HS-5 (cell line): ENCODE measurements at regions not wholly inside any gene's neighbourhood (a gene's known extent, or its start where the extent isn't known, plus 50 kb on each side); places are given as distances from the start of the nearest gene placed in this dataset.

ENCODE experiments used
- DNase-seq: peaks from one replicate; pipeline ENCODE4 v3.0.0-alpha.2; 2012; ENCODE audit warnings: low read depth

GRCh38 chr10:42951486-42952251 is 125.2 kb upstream of the RET start:
- no peak for DNase-seq

DNA sequence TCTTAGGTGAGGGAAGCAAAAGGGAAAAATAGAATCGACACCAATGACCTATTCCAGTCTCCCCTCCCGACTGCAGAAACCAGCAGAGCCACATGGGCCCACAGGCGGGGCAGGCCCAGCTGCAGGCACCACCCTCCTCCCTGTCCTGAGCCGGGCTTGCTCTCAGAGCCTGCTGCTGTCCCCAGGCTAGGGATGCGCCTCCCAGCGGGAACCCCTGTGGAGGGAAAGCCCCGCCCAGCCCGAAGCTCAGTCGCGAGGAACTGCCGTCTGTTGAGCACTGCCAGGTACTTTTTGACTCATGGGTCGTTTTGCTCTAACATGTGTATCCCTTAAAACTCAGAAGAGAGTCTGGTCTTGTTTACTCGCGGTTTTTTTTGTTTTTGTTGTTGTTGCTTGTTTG is 124.5 kb upstream of the RET start:
- no peak for DNase-seq

GRCh38 chr10:42952931-42953683 is 123.8 kb upstream of the RET start:
- DNase-seq: no peak

DNA sequence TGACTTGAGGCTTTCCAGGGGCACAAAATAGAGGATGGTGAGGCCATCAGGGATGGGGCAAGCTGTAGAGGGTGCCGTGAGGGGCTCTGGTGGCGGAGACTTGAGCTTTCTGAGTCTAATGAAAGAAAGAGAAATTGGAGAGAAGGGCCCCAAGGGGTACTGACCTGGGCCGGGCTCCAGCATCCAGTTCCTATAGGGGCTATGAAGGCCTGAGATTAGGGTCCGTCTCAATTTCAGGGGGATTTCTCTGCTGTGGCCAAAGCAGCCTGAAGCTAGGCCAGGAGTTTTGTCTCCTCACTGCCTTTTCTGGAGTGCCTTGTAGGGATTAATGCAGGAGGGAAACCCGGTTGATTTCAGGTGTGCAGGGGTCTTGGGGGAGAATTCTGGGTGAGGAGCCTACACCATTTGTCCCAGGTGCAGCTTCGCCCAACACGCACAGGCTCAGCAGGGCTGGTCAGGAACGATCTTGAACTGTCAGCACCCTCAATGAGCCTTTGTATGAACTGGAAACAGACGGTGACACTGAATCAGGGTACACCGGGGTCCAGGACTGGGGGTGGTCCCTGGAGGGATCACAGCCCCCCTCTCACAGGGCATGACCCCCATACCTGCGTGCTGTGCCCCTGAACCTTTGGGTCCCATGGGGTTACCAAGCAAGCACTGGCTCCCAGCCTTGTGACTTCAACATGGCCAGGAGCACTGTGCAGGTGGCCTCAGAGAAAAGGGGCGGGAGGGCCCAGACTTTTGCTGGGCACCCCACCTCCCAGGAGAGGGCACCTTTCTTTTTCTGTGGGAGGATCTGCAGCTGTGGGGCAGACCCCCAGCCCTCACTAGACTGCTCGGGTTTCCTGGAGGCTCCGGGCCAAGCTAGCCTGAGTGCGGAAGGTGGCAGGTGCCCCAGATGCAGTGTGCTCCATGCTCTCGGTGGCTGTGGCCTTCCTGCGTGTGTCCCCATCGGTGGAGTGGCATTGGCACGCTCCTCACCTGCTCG is 122.9 kb upstream of the RET start:
- DNase-seq: no peak

DNA sequence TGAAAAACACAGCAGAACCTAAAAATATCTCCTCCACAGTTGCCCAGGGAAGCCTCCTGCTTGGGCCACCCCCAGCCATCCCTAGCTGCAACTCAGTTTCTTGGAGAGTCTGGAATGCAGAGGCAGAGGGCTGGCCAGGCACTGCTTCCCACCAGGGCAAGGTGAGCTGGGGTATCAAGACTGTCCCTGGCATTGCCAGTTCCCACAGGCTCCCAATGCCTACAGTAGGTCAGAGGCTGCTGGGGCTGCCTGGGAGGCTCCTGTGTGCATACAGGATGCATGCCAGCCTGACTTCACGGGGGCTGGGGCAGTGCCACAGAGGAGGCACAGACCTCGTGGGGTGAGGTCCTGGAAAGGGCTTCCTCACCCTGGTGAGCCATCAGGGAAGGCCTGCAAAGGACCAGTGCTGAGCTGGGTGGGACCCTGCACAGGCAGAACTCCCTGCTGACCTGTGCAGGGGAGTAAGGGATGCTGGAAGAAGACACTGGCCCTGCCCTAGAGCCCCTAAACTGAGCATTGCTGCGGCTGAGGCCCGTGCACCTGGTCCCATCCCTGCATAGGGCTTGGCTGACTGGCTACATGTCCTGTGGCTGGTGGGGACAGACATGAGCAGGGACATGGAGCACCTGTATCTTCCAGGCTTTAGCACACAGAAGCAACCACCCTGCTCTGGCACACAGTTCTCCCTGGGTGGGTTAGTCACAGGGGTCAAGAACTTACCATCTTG is 121.9 kb upstream of the RET start:
- DNase-seq: no peak

GRCh38 chr10:42955493-42955889 is 121.4 kb upstream of the RET start:
- DNase-seq: no peak

DNA sequence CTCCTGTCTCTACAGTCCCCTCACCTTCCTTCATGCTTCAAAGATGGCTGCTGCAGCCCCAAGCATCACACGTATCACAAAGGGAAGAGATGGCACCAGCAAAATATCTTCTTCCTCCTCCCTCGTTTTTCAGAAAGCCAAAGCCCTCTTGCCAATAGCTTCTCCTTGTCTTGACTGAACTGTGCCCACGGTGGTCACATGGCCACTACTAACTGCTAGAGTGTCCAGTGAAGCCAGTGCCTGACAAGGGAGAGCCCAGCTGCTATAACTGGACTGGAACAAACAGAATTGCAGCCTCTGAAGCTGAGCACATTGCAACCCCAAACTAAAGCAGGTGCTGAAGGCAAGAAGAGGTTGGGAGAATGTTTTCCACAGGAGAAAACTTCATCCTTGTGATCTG is 120.8 kb upstream of the RET start:
- DNase-seq: no peak

DNA sequence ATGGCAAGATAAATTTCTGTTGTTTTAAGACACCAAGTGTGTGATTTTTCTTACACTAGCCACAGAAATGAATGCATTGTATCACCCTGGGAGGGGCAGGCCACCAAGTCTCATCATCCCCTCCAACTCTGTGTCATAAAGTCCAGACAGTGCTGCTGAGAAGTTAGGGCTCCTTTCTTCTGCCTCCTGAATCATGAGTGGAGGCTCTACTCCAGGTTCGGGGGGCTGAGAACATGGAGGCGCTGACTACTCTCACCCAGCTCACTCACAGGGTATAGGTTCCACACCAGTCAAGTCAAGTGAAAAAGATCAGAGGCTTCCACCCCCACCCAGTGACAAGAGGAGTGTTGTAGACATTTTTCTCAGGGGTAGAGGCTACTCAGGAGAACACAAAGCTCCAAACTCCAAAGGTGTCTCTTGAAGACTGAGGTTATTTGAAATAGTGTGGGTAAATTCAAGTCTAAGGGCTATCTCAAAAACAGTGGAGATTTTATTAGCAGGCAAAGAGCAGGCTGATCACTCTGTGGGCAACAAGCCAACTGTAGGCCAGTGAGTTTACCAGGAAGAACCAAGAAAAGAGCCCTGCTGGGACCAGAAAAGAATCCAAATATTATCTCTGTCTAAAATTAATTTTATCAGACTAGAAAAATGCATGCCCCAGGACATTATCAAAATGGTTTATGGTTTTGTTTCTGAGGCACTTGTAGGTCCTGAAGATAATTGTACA is 118.6 kb upstream of the RET start:
- DNase-seq: no peak

DNA sequence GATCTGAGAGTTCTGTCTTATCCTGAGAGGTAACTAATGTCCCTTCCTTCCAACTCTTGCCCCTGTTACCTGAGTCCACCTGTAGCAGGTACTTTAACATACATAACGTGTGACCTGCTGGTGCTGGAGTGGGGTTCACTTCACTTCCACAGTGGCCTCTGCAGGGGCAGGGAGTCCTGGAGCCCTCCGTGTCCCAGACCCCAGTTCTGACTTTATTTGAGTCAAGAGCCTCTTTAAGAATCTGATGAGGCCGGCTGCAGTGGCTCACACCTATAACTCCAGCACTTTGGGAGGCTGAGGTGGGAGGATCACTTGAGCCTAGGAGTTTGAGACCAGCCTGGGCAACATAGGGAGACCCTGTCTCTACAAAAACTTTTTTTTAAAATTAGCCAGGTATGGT is 117.0 kb upstream of the RET start:
- no peak for DNase-seq

DNA sequence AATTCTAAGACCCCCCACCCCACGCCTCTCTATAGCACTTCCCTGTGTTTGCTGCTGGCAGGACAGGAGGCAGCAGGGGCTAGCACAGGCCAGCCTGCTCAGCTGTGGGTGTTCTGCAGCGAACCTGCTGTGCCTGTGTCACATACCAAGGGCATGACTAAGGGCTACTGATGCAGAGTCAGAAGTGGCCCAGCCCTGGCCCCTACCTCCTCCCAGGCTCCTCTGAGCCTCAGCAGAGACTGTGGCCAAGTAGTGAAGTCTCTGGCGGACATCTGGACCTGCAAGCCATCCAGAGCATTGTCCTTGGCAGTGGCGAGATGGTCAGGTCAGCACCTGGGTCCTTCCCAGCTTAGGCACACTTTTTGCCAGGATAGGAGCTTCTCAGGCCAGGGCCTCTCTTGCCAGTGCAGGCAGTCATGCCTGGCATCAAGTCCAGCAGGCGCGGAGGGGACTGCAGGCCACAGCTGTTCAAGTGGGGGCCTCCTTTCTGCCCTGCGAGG is 116.3 kb upstream of the RET start:
- peak; percentile 11 for DNase-seq

- DNase-seq: no peak
These were observed 115.7 kb upstream of the RET start for GRCh38 chr10:42960991-42961795.

DNA sequence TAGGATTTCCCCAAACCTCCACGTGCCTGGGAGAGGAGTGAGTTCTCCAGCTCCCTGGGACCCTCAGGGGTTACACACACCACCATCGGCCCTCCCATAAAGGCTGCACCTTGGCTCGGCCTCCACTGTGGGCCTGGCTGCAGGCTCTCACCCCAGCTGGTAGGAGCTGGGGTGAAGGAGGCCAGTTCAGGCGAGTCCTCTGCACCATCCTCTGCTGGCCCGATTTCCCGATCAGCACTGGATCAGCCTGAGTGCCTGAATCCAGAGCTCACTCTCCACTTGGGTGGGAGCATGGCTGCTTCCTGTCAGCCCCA is 115.1 kb upstream of the RET start:
- no peak for DNase-seq

DNA sequence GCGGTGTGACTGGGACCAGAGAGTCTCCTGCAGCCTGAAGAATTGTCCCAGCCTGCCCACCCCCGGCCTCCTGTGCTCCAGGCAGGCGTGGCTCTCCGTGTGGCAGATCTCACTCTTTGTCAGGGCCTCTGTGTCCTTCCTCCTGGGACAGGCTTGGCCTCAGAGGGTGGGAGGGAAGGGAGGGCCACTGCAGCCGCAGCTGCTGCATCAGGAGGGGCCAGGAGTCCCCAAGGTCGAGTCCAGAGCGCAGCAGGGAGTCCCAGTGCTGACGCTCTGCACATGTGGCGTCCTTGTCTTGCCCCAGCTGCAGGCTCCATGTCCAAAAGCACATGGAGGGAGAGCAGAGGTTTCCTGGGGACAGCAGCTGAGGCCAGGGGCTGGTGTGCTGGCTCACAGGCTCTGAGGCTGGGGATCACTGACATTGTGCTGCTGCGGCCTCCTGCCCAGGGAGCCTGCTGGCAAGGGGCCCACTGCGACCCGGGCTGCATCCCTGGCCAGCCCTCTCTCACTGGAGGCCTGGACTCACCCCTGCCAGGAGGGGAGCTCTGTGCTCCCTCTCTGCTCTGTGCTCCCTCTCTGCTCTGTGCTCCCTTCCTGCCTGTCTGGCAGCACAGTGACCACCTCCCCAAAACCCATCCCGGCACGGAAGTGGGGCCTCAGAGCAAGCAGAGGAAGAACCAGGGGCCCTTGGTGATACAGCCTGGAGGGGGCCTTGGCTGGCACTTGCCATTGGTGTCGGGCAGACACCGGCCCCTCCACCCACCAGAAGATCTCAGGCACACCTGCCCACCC is 114.6 kb upstream of the RET start:
- DNase-seq: no peak

DNA sequence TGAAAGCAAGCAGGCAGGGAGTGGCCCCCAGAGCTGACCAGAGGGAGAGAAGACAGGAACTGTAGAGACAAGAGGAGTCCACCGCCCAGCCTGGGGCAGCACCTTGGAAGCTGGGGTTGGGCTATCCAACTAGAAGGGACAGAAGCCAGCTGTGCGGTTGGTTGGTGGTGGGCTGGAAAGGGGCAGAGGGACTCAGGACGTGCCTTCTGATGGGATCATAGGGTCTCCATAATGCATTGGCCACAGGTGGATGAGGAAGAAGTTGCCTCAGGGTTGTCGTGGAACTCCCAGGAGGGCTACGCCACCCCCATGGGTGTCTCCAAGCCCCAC is 114.0 kb upstream of the RET start:
- DNase-seq: no peak

DNA sequence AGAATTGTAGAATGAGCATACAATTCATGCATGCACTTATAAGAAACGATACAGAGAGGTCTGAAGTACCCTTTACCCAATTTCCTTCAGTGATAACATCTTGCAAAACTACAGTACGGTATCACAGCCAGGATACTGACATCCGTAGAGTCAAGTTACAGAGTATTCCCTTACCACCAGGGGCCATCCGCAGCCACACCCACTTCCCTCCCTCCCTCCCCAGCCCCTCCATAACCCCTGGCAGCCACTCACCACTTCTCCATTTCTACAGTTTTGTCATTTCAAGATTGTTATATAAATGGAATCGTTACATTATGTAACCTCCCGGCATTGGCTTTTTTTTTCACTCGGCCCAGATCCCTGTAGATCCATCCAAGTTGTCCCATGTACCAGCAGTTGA is 113.6 kb upstream of the RET start:
- DNase-seq: no peak

- no peak for DNase-seq
These were observed 107.7 kb upstream of the RET start for GRCh38 chr10:42969147-42969546.

GRCh38 chr10:42969909-42970308 is 107.0 kb upstream of the RET start:
- no peak for DNase-seq

DNA sequence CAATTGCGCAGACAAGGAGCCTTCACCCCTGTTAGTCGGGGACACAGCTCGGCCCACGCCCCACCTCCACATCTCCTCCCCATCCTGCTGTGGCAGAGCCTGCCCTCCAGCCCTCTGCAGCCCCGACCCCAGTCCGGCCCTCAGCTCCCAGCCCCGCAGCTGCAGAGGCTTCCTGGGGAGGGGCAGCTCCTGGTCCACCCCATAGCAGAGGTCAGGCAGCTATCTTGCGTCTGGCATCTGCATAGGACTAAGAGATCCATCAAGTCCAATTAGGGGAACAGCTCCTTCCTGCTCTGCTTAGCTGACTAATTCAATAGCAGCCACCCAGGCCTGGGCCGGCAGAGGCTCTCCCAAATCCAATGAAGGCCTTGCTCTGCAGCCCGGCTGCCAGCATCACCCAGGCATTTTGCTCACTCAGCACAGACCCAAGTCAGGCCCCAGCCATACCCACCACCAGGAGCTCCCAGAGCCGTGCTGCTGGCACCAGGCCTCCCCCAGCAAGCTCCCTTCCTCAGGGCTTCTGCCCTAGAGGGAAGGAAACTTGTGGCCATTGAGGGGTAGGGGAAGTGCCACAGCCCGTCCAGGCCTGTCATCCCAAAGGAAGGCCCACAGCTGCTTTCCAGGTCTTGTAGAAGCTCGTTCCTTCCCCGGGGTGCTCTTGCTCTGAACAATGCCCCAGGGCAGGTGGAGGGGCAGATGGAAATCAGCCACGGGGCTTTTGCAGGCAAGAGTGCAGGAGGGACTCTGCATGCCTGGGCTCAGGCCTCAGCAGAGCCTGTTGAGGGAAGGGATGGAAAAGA is 106.2 kb upstream of the RET start:
- no peak for DNase-seq

DNA sequence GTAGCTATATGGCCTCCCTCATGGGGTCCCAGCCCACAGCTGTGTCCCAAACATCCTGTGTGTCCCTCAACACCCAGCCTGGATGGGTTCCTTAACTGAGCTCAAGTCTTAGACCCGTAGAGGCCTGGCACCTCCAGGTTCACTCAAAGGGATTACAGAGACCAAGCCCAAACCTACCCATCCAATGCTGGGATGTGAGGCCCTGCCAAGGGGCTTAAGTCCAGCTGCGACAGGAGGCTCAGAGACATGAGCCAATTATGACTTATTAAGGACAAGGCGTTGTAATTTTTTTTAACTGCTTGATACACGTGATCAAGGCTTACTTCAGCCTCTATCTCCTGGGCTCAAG is 105.6 kb upstream of the RET start:
- no peak for DNase-seq
